HG03045 (cell line): ENCODE measurements at regions not wholly inside any gene's neighbourhood (a gene's known extent, or its start where the extent isn't known, plus 50 kb on each side); places are given as distances from the start of the nearest gene placed in this dataset.

Source experiments
- ATAC-seq: cut with Tn5 transposase; IDR thresholded peaks from one replicate; pipeline ENCODE4 v1.9.1; 2021; ENCODE audit warnings: mild to moderate bottlenecking, moderate library complexity; ENCODE audit not compliant: unreplicated experiment

DNA sequence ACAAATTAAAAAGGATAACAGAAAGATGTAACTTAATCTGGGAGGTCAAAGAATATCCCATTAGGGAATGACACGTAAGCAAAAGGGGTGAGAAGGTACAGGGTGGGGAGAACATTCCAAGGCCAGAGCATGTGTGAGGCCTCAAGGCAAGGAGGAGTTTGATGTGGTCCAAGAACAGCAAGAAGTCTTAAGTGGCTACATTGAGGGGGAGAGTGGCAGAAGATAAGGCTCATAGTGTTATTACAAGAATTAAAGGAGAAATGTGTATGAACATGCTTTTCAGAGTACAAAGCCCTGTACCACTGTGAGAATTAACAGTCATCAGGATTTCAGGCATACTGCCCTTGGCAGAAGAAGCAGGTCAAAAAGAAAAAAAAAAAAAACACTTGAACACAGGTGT lies 174.4 kb upstream of the ERBB4 start:
- no peak for ATAC-seq

DNA sequence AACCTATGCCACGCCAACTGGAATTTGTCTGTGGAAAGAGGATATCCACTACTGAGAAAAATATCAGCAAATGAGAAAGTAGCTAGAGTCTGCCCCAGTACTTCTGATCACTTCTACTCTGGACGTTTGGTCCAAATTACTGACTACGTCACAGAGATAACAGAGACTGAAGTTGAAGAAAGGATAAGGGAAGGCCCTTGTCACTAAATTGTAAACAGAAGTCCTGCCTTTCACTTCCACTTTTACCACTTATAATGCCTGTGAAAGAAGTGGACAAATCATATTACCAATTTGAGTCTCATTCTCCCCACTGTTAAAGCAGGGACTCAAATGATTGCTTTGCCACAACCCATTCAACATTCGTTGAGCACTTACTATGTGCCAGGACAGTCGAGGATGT lies 173.9 kb upstream of the ERBB4 start:
- ATAC-seq: no peak

DNA sequence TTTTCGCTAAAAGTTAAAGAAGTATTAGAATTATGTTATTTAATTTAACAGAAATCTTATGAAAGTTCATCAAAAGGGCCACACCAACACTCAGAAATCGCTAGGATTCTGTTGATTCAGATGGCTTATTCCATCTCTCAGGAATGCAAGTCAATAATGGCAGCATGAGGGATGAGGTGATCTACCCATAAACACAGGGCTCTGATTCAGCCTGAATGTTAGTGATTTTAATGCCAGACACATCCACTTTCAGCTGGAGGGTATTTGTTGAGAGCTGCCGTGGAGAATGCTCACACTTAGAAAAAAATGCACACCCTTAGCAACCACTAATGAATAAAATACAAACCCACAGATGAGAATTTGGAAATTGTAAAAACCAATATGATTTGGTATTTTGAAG lies 173.3 kb upstream of the ERBB4 start:
- ATAC-seq: no peak

DNA sequence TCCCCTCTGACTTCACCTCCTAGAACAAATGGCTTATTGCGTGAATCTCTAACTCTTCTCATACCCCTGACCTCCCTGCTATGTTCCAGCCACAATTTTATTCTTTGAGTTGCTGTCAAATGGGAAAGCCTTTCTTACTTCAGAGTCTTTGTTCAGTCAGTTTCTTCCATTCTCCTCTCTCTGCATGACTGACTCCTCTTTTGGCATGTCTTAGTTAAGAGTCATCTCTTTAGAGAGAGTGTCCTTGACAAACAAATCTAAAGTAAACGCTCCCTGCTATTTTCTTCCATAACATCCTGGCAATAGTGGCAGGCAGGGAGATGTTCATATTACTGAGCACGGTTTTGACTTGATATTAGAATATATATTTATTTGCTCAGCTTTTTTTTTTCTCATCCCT lies 170.7 kb upstream of the ERBB4 start:
- no peak for ATAC-seq

DNA sequence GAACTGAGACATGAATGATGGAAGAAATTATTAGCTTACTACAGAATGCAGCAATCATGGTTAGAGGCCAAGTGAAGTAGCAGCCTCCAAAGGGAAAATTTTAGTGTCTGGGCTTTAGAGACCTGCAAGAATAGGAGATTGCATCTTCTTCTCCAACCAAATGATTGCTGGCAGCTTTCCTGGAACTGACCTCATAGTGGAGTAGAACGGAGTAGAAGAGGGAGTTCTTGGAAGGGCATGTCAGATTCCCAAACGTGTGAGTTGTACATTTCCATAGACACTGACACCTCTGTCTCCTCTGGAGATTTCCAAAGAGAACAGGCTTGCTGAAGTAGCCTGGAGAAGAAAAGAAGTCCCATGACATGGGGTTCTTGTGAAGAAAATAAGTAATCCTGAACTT lies 169.8 kb upstream of the ERBB4 start:
- no peak for ATAC-seq

DNA sequence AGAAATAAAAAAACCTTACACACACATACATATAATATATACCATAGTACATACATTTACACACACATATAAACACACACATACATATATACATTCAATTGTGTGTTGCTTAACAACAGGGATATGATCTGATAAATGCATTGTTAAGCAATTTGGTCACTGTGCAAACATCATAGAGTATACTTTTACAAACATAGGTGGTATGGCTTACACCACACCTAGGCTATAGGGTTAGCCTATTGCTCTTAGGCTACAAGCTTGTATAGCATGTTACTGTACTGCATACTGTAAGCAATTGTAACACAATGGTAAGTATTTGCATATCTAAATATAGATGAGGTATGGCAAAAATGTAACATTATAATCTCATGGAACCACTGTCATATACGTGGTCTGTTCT lies 156.8 kb upstream of the ERBB4 start:
- ATAC-seq: no peak

DNA sequence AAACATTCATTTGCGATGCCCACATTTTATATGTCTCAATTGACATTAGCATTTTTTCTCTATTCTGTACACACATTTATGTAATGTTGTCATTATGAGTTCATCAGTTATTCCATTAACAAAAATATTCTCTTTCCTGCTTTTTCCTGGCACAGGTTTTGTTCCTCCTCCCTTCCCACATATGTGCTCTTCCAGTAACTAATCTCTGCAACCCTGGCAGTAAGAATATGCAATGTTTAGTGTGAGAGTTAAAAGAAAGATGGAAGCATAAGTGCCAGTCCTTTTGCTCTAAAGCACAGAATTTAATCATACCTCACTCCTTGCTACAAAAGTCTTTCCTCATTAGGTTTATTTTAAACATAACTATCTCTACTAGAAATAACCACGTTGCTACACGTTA lies 155.8 kb upstream of the ERBB4 start:
- ATAC-seq: no peak

DNA sequence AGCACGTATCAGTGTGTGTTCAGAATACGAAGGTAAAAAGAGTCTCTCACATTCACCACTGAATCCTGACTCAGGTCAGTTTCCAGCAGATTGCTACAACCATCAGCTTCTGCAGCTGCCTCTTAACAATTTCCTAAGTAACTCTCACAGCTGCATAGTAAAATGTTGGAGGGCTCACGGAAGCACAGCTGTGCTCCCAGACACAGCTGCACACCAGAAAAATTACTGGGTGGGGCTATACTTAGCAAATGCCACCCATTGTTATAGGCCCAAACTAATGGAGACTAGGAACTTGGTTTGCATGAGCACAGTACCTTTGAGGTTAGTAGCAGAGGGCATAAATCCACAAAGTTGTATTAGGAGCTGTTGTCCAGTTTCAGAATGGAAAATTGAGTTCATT lies 153.9 kb upstream of the ERBB4 start:
- ATAC-seq: no peak

DNA sequence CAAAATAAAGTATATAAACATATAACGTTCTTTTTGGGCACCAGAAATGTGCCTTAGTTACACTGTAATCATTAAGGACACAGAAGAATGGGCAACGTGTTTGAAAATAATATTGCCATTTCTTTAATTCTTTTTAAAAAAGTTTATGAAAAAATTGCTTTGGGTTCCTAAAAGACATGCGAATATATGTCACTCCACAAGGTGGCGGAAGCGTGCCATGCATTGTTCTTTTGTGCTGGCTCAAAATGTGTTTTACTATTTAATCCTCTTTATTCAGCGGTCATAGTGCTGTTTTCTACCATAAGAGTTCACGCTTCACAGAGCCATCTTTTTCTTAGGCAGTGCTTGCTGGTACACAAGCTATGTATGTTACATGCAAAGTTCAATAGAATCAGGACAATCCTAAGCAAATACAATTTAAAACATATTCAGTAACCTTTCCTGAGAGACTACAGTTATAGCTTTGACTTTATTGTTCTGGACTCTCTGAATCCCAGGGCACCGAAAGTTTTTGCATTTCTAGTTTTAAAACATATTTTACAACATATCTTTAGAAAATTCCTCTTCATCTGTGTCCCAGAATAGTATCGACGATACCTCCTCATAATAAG lies 147.8 kb upstream of the ERBB4 start:
- ATAC-seq: peak; percentile 64

DNA sequence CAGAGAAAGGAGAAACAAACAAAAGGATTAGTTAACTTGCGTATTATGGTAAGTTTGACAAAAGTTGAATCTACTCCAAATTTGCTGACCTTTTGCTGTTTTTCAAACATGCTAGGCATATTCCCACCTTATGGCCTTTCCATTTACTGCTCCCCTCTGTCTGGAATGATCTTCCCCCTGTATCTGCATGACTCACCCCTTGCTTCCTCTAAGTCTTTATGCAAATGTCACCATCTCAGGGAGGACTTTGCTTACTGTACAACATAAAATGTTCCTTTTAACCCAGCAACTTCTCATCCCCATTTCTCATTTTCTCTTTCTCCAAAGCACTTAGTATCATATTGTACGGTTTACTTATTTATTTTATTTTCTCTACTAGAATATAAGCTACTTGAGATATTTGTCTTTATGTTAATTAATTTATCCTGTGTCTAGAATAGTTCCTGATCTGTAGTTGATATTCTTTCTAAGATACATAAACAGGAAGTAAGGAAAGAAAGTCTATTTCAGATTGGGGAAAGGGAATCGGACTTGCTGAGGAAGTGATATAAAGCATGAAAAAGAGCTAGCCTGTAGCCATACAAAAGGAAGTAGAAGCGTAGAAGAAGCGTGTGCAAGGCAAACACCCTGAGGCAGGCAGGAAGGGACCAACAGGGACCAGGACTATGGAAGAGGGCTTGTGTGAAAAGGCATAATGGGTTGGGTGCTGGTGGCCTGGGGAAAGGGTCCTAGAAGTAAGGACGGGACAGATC lies 144.9 kb upstream of the ERBB4 start:
- no peak for ATAC-seq

DNA sequence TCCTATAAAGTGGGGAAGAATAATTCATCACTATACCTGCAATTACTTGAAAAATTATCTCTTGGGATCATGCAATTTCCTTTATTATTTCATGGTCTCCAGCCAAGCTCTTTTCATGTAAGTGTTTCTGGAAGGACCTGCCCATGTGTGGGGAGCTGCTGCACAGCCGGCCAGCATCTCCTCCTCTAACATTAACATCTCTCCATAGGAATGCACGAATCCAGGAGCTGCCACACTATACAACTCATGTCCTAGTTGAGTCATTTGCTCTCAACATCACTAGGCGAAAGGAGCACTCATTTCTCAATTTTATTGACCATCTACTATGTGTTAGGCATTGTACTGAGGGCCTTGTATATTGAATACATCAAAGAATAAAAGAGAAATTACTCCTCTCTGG lies 144.3 kb upstream of the ERBB4 start:
- ATAC-seq: no peak

DNA sequence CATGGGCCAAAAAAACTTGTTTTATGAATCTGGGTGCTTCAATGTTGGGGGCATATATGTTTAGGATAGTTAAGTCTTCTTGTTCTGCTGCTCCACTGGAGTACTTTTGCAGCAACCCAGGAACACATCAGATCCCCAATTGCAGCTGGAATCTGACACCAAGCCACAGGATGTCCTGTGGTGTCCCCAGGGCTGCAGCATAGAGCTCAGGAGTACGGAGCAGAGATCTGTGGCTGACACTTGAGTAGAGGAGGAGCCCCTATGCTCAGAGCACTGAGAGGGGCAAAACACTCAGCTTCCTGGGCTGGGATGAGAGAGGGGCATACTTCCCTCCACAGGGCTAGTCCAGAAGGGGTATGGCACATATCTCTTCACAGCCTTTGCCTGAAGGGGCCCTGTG lies 138.9 kb upstream of the ERBB4 start:
- no peak for ATAC-seq

DNA sequence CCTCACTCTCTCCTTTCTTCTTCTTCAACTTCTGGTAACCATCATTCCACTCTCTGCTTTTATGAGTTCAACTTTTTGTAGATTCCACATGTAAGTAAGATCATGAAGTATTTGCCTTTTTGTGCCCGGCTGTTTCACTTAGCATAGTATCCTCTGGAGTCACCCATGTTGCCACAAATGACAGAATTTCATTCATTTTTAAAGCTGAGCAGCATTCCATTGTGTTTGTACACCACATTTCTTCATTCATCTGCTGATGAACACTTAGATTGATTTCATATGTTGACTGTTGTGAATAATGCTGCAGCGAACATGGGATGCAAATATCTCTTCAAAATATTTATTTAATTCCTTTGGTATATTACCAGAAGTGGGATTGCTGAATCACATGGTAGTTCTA lies 133.6 kb upstream of the ERBB4 start:
- ATAC-seq: no peak

DNA sequence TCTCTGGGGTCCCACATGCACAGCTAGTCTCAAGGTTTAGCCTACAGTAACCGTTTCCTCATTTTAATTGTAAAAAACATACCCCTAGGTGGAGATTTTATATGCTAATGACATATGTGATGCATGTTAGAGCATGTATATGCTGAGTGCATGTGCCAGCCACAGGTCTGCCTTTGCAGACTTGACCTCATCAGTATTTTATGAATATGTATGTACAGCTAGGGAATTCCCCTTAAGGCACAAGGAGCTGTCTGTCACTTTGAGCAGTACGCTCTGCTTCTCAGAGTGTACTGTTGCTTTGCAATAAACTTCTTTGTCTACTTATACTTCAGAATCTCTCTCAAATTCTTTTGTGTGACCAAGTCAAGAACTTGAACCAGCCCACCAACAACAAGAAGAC lies 131.2 kb upstream of the ERBB4 start:
- no peak for ATAC-seq

DNA sequence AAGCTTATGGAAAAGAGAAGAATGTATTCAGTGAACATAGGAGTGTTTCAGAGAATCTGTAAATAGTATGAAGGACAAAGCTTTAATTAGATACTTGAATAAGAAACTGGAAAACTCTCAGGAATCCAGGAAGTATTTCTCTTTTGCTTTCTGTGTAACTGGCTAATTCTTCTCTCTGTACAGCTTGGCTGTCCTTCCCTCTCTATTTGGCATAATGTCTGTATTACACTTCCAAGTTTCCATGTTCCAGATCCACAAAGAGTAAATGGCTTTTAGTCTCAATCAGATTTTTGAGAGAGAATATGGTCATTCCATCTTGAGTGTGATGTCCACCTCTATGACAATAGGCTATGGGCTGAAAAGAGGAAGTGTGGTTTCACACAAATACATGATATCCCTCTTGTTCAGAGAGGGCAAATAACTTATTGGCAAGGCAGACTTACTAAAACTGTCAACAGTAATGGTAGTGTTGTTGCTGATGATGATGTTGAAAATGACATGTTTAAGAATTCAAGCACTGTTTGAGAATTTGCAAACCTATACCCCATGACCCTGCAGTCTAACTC lies 129.2 kb upstream of the ERBB4 start:
- no peak for ATAC-seq

DNA sequence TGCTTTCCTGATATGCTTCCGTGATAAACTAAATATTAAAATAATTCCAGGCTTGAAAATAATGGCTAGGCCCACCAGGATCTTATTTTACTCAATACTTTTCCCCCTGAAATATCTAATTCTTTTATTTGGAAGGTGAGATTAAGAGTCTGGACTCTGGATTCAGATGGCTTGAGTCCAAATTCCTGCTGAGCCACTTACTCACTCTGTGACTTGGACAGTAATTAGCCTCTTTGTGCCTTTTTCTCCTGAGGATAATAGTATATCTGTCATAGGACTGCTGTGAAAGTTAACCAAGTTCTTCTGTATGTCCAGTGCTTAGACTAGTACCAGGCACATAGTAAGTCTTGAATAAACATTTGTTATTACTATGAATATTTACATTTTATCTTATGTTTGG lies 127.3 kb upstream of the ERBB4 start:
- no peak for ATAC-seq

DNA sequence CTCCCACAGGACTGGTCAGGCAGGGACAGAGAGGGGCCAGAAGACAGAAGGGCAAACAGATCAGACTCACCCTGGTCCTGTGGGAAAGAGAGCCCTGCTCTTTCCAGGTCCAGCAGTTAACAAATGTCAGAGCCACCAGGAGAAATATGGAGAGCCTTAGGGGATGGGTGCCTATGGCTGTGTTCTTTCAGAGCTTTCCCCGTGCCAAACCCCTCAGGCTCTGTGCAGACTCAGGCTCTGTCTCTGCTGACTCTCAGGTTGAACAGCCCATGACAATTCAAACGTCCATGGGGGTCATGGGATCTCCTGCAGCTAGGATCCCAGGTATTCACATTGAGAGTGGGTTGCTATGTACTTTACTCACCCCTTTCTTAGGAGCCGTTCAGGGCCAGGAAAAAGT lies 120.8 kb upstream of the ERBB4 start:
- no peak for ATAC-seq

DNA sequence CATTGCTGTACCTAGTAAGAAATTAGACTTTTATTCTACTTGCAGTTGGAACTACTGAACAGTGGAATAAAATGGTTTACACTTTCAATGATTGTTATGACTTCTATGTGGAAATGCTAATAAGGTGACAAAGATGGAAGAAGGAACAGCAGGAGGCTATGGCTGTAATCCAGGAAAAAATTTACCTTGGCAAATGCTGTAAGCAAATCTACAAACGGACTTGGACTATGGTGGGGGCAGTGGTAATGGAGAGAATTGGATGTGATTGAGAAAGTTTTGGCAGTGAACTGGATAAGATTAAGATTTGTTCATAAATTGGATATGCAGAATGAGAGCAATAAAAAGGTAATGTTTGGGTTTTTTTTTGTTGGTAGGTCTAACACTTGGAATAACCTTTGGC lies 111.0 kb upstream of the ERBB4 start:
- ATAC-seq: no peak

DNA sequence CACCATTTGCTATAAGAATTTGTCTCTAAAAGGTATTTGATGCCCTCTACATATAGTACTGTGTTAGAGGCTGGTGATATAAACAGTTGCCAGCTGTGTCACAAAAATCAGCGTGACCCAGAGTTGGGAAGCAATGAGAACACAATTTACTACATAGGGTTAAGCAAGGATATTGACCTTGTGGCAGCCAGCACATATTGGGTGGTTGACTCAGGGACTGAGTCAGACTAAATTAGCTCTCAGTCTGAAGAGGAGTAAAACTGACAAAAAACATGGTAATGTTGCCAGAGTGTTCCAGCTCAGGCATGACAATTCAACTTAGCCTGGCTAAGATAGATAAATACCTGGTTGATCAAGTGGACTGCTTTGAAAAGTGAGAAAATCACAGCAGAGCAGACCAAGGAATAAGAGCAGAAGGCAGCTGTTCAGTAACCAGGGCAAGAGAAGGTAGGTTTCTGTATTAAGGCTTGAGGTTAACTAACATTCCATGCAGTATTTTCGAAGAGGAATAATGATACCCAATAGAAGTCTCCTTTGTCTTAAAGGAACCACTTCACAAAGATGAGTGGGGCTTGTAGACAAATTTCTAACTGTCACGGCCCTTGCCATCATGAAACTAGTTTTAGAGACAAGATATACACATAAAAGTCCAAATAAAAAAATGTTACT lies 108.2 kb upstream of the ERBB4 start:
- no peak for ATAC-seq

DNA sequence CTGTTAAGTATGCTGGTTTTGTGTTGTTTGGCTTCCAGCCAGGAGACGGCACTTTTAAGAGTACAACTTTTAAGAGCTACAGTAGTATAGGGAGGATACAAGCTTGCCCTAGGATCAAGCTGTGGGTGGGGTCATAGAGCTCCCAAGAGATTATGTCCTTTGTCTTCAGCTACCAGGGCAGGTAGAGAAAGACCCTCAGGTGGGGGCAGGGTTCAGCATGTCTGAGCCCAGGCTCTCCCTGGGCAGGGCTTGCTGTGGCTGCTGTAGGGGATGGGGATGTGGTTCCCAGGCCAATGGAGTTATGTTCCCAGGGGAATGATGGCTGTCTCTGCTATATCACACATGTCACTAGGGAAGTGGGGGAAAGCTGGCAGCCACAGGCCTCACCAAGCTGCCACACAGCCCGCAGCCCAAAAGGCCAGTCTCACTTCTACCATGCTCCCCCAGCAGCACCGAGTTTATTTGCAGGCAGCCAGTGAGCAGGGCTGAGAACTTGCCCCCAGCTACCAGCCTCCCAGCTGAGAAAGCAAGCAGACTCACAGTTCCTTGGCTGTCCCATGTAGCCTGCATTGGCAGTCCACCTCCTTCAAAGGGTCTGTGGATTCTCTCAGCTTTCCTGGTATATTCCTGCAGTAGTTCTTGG lies 105.7 kb upstream of the ERBB4 start:
- no peak for ATAC-seq

DNA sequence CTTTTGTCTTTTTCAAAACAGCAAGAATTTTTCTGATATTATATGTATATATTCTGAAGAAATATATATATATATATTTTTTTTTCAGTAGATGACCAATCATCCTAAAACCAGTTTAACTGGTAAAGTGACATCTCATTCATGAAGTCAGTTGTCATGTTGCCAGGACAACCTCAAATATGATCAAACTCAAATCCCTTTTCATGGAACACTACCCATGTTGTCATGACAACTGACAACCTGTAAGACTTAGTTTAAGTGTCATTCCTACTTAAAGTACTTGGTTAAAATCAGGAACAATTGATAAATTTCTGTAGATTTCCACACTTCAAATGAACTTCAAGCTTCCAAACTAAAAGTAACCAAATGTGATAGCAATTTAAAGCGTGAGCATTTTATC lies 101.8 kb upstream of the ERBB4 start:
- ATAC-seq: no peak

DNA sequence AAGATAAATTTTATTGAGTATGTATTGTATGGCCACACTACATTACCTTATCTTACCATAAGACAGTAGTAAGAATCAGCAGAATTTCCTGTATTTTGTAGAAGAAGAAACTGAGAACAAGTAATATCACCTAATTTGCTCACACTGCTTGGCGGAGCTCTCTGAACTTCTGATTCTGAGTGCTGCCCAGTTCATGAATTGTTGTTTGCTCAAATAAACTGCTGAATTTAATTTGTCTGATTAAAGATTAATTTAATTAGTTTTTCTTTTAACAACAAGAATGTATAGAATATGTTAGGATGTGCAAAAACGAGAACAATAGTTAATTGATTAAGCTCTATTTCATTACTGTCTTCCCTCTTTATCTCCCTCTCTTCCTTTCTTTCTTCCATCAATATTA lies 100.1 kb upstream of the ERBB4 start:
- no peak for ATAC-seq
